ENCODE measurements at regions not wholly inside any gene's neighbourhood (a gene's known extent, or its start where the extent isn't known, plus 50 kb on each side); places are given as distances from the start of the nearest gene placed in this dataset.

DNA sequence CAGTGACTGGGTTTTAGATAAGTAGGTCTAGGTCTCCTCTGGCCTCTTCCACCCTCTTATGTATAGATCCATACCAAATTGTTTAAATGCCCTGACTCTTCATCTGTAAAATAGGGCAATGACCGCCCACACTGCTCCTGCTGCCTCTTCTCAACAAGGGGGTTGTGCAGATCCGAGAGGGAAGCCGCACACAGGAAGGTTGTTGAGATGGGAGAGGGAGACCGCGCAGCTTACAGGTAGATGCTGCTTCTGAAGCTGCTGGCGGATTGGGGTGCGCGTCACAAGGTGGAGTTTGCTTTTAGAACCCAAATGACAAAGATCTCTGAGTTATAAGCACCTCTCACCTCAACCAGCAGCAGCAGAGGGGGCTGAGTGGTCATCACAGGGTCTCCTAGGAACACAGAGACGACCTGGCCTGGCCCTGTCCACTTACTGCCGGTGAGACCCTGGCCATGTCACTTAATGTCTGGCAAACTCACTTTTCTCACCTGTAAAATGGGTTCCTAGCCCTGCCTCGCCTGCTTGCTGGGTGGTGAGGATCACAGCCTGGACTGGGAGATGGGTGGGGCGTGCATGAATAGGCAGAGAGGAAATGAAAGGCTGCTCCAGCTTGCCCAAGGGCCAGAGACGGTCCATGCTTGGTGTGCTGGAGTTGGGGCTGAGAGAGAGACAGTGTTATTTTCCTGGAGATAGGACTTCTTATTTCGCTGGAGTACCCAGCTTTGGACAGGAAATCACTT, 251.3 kb downstream of the EIPR1 start:
- TF ChIP-seq, protein P1, sequence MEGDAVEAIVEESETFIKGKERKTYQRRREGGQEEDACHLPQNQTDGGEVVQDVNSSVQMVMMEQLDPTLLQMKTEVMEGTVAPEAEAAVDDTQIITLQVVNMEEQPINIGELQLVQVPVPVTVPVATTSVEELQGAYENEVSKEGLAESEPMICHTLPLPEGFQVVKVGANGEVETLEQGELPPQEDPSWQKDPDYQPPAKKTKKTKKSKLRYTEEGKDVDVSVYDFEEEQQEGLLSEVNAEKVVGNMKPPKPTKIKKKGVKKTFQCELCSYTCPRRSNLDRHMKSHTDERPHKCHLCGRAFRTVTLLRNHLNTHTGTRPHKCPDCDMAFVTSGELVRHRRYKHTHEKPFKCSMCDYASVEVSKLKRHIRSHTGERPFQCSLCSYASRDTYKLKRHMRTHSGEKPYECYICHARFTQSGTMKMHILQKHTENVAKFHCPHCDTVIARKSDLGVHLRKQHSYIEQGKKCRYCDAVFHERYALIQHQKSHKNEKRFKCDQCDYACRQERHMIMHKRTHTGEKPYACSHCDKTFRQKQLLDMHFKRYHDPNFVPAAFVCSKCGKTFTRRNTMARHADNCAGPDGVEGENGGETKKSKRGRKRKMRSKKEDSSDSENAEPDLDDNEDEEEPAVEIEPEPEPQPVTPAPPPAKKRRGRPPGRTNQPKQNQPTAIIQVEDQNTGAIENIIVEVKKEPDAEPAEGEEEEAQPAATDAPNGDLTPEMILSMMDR (IDR thresholded peaks at IDR 0.05; ENCODE audit: low read depth, low read length, poor library complexity, severe bottlenecking) = no peak
- no peak for TF ChIP-seq EZH2phosphoT487 (IDR thresholded peaks at IDR 0.05; ENCODE audit: borderline replicate concordance, low read length)

Data from DOHH2 (cell line).